NB4 (cell line): ENCODE measurements at regions not wholly inside any gene's neighbourhood (a gene's known extent, or its start where the extent isn't known, plus 50 kb on each side); places are given as distances from the start of the nearest gene placed in this dataset.

ENCODE experiments used
- CTCF ChIP-seq: IDR thresholded peaks from one replicate; pipeline ENCODE4 v1.5.1; 2012; ENCODE audit warnings: low read depth, low read length
- MAX ChIP-seq: IDR thresholded peaks from 2 replicates; pipeline ENCODE4 v1.6.1; 2011; ENCODE audit warnings: low read depth, low read length
- MYC ChIP-seq: IDR thresholded peaks from 2 replicates; pipeline ENCODE4 v1.6.1; 2011; ENCODE audit warnings: low read depth, low read length
- POLR2A ChIP-seq: IDR thresholded peaks from 2 replicates; pipeline ENCODE4 v1.6.1; 2011; ENCODE audit warnings: mild to moderate bottlenecking; ENCODE audit not compliant: insufficient read length; ENCODE audit errors: extremely low read depth

- TF ChIP-seq CTCF: no peak
- TF ChIP-seq POLR2A: no peak
- TF ChIP-seq MYC: no peak
- no peak for TF ChIP-seq MAX
These were observed 738.6 kb downstream of the C6orf118 start for GRCh38 chr6:164570801-164571200.
